AG10803 (cell line): ENCODE measurements at regions not wholly inside any gene's neighbourhood (a gene's known extent, or its start where the extent isn't known, plus 50 kb on each side); places are given as distances from the start of the nearest gene placed in this dataset.
"Not testable (repeated sequence)": the region's sequence is repeated elsewhere in the genome, so short reads cannot be mapped to it uniquely, and the experiment has no call there.

Source experiments
- DNase-seq: peaks from one replicate; pipeline ENCODE4 v3.0.0; 2010; ENCODE audit warnings: low read depth
- H3K4me3 ChIP-seq: 2 replicates; pipeline ENCODE4 v1.5.1; 2011; ENCODE audit warnings: mild to moderate bottlenecking, low read length, control low read depth
- TF ChIP-seq, protein P1 (sequence below): conservative IDR thresholded peaks from 2 replicates; pipeline ENCODE4 v1.5.1; 2011; ENCODE audit warnings: mild to moderate bottlenecking, low read length, control low read depth, inconsistent platforms

DNA sequence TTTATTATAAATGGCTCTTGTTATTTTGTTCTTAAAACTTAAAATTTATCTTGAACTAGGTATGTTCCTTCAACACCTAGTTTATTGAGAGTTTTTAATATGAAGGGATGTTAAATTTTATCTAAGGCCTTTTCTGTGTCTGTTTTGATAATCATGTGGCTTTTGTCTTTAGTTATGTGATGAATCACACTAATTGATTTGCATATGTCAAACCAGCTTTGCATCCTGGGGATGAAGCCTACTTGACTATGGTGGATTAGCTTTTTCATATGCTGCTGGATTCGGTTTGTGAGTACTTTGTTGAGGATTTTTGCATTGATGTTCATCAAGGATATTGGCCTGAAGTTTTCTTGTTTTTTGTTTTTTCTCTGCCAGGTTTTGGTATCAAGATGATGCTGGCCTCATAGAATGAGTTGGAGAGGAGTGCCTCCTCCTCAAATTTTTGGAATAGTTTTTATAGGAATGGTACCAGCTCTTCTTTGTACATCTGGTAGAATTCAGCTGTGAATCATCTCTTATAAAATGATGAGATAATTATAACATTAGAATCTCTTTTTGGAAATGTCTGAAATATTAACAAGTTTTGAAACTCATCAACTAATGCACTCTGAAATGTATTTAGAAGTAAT is 78.7 kb upstream of the AGR3 start:
- TF ChIP-seq, protein P1, sequence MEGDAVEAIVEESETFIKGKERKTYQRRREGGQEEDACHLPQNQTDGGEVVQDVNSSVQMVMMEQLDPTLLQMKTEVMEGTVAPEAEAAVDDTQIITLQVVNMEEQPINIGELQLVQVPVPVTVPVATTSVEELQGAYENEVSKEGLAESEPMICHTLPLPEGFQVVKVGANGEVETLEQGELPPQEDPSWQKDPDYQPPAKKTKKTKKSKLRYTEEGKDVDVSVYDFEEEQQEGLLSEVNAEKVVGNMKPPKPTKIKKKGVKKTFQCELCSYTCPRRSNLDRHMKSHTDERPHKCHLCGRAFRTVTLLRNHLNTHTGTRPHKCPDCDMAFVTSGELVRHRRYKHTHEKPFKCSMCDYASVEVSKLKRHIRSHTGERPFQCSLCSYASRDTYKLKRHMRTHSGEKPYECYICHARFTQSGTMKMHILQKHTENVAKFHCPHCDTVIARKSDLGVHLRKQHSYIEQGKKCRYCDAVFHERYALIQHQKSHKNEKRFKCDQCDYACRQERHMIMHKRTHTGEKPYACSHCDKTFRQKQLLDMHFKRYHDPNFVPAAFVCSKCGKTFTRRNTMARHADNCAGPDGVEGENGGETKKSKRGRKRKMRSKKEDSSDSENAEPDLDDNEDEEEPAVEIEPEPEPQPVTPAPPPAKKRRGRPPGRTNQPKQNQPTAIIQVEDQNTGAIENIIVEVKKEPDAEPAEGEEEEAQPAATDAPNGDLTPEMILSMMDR = no peak

GRCh38 chr7:16961641-16962040 is 79.9 kb upstream of the AGR3 start:
- H3K4me3 ChIP-seq = no peak overlapping the region
- TF ChIP-seq, protein P1 = peak; percentile 19; the same call in 1 of the 2 replicates
- DNase-seq = peak; percentile 70

More for the DNA sequence above, 78.7 kb upstream of the AGR3 start:
- no peak overlapping the region for H3K4me3 ChIP-seq
- DNase-seq = peak; percentile 45

DNA sequence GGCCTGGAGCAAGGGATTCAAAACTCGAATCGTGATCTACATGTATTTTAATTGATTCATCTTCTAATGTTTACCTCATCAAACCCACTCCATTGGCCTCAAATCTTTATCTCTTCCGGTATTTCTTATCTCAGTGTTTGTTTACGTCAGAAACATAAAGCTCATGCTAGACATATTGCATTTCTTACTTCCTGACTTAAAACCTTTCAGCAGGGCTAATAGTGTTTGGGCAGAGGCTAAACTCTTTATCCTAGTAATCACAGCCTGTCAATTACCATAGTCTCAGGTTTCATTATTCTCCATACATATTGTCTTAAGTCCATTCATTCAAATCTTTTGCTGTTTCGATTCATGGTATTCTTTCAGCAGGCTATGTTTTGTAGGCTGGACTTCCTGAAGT is 81.3 kb upstream of the AGR3 start:
- TF ChIP-seq, protein P1 = no peak
- no peak for DNase-seq

GRCh38 chr7:16965697-16966096 is 83.9 kb upstream of the AGR3 start:
- not testable (repeated sequence) for H3K4me3 ChIP-seq, DNase-seq

More for the DNA sequence above, 81.3 kb upstream of the AGR3 start:
- no peak overlapping the region for H3K4me3 ChIP-seq

GRCh38 chr7:16967300-16967811 is 85.6 kb upstream of the AGR3 start:
- H3K4me3 ChIP-seq = no peak overlapping the region
- peak; percentile 64 for DNase-seq
- TF ChIP-seq, protein P1 = no peak

GRCh38 chr7:16970732-16971482 is 89.1 kb upstream of the AGR3 start:
- no peak overlapping the region for H3K4me3 ChIP-seq
- TF ChIP-seq, protein P1 = no peak
- no peak for DNase-seq

DNA sequence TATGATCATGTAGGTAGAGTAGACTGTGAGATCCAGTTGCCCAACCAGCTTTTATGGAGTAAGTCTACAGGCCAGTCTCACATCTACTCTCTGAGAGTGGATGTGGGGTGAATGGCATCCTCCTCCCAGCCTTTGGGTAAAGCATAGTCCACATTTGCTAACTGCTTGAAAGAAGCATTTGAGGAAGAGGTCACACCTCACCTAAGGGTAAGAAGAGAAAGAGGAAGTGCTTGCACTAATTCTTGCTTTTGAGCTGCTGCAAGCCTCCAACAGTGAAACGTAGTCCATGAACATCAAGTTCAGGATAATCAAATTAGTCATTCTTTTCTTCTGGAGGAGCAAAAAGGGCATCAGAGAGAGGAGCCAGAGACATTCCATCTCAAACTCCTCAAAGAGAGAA is 93.9 kb upstream of the AGR3 start:
- no peak for DNase-seq
- TF ChIP-seq, protein P1 = no peak
- no peak overlapping the region for H3K4me3 ChIP-seq
